Nephron (organoid): ENCODE measurements at regions not wholly inside any gene's neighbourhood (a gene's known extent, or its start where the extent isn't known, plus 50 kb on each side); places are given as distances from the start of the nearest gene placed in this dataset.
A peak's percentile ranks its signal among the peaks of the same experiment; 100 is the strongest.

Source experiments
- H3K27ac Mint-ChIP-seq, 3 experiments: 2 replicates each; pipeline ENCODE4 v1.8.0; 2020; ENCODE audit warnings: mixed read lengths in 3 of 3, mild to moderate bottlenecking in 2 of 3, moderate library complexity in 1 of 3
- H3K27me3 Mint-ChIP-seq: 2 replicates; pipeline ENCODE4 v1.8.0; 2021; ENCODE audit warnings: low read depth, mild to moderate bottlenecking, moderate library complexity, mixed read lengths
- H3K36me3 Mint-ChIP-seq: 2 replicates; pipeline ENCODE4 v1.8.0; 2020; ENCODE audit warnings: low read depth, mixed read lengths
- H3K4me1 Mint-ChIP-seq: 2 replicates; pipeline ENCODE4 v1.8.0; 2020; ENCODE audit warnings: mixed read lengths
- H3K4me3 Mint-ChIP-seq, 3 experiments: 2 replicates each; pipeline ENCODE4 v1.8.0; 2020; ENCODE audit warnings: mild to moderate bottlenecking in 3 of 3, mixed read lengths in 3 of 3, moderate library complexity in 2 of 3
- H3K9me3 Mint-ChIP-seq: 2 replicates; pipeline ENCODE4 v1.8.0; 2020; ENCODE audit warnings: mixed read lengths
- CTCF ChIP-seq, 3 experiments: fragments of 200-600 bp; sonication (generic); IDR thresholded peaks; one replicate each; pipeline ENCODE4 v1.5.0; 2021; ENCODE audit warnings: antibody characterized with exemption in 3 of 3; ENCODE audit not compliant: unreplicated experiment in 3 of 3

- TF ChIP-seq CTCF (IDR thresholded peaks at IDR 0.05; ENCODE audit: unreplicated experiment in 3 of 3), result no peak
- H3K36me3 Mint-ChIP-seq, result no peaks in the 10 kb centered on the region
- peaks cover 12% of the 10 kb centered on the region for H3K27me3 Mint-ChIP-seq
- H3K4me3 Mint-ChIP-seq, result no peak overlapping the region
- no peaks in the 10 kb centered on the region for H3K9me3 Mint-ChIP-seq
- H3K27ac Mint-ChIP-seq, result peak overlapping the region in 2 of 3 experiments; percentile 14 to 28
- peaks cover 44% of the 10 kb centered on the region for H3K4me1 Mint-ChIP-seq
These were observed 439.8 kb upstream of the ZMIZ1 start for GRCh38 chr10:78628976-78629375.

GRCh38 chr10:78629773-78630172 lies 439.0 kb upstream of the ZMIZ1 start:
- H3K36me3 Mint-ChIP-seq, result no peaks in the 10 kb centered on the region
- H3K27me3 Mint-ChIP-seq, result peaks cover 6% of the 10 kb centered on the region
- no peaks in the 10 kb centered on the region for H3K9me3 Mint-ChIP-seq
- TF ChIP-seq CTCF (IDR thresholded peaks at IDR 0.05; ENCODE audit: unreplicated experiment in 3 of 3), result no peak
- H3K4me3 Mint-ChIP-seq, result no peak overlapping the region
- peaks cover 47% of the 10 kb centered on the region for H3K4me1 Mint-ChIP-seq
- peak overlapping the region; percentile 14 to 46 (median 28) for H3K27ac Mint-ChIP-seq

- Mint-ChIP-seq H3K27ac (peak overlapping the region; percentile 35 to 85 (median 55)), H3K27me3 (peaks cover 9% of the 10 kb centered on the region), H3K4me1 (peaks cover 52% of the 10 kb centered on the region), H3K4me3 (no peak overlapping the region), H3K9me3 (no peaks in the 10 kb centered on the region), H3K36me3 (no peaks in the 10 kb centered on the region)
- TF ChIP-seq CTCF (IDR thresholded peaks at IDR 0.05; ENCODE audit: unreplicated experiment in 3 of 3), result no peak
These were observed 437.6 kb upstream of the ZMIZ1 start for GRCh38 chr10:78630944-78631838.

GRCh38 chr10:78634389-78634815 lies 434.4 kb upstream of the ZMIZ1 start:
- Mint-ChIP-seq H3K9me3 (no peaks in the 10 kb centered on the region), H3K4me3 (peak overlapping the region in 1 of 3 experiments; percentile 3), H3K27ac (peak overlapping the region; percentile 18 to 37 (median 35)), H3K27me3 (peaks cover 3% of the 10 kb centered on the region), H3K4me1 (peaks cover 39% of the 10 kb centered on the region), H3K36me3 (no peaks in the 10 kb centered on the region)
- no peak for TF ChIP-seq CTCF (IDR thresholded peaks at IDR 0.05; ENCODE audit: unreplicated experiment in 3 of 3)

GRCh38 chr10:78634835-78635234 lies 433.9 kb upstream of the ZMIZ1 start:
- Mint-ChIP-seq H3K36me3 (no peaks in the 10 kb centered on the region), H3K4me3 (peak overlapping the region in 1 of 3 experiments; percentile 3), H3K27me3 (peaks cover 3% of the 10 kb centered on the region), H3K9me3 (no peaks in the 10 kb centered on the region), H3K4me1 (peaks cover 35% of the 10 kb centered on the region), H3K27ac (peak overlapping the region; percentile 18 to 37 (median 35))
- TF ChIP-seq CTCF (IDR thresholded peaks at IDR 0.05; ENCODE audit: unreplicated experiment in 3 of 3), result no peak
